GM12873 (cell line): ENCODE measurements at regions not wholly inside any gene's neighbourhood (a gene's known extent, or its start where the extent isn't known, plus 50 kb on each side); places are given as distances from the start of the nearest gene placed in this dataset.

Source experiments
- CTCF ChIP-seq: IDR thresholded peaks from 2 replicates; pipeline ENCODE4 v1.5.1; 2012; ENCODE audit warnings: low read depth, mild to moderate bottlenecking, moderate library complexity, low read length, control low read depth; ENCODE audit not compliant: insufficient read depth; ENCODE audit errors: missing control alignments

- TF ChIP-seq CTCF: no peak
Observed at GRCh38 chr14:89516173-89516572, 99.1 kb upstream of the FOXN3 start.

GRCh38 chr14:89514601-89515000 is 97.6 kb upstream of the FOXN3 start:
- no peak for TF ChIP-seq CTCF

GRCh38 chr14:89509891-89510290 is 92.9 kb upstream of the FOXN3 start:
- no peak for TF ChIP-seq CTCF

- no peak for TF ChIP-seq CTCF
Observed at GRCh38 chr14:89508863-89509262, 91.8 kb upstream of the FOXN3 start.

GRCh38 chr14:89507926-89508460 is 91.0 kb upstream of the FOXN3 start:
- TF ChIP-seq CTCF: no peak

- no peak for TF ChIP-seq CTCF
Observed at GRCh38 chr14:89507521-89507920, 90.5 kb upstream of the FOXN3 start.

GRCh38 chr14:89504602-89505313 is 87.7 kb upstream of the FOXN3 start:
- no peak for TF ChIP-seq CTCF
